ENCODE measurements at regions not wholly inside any gene's neighbourhood (a gene's known extent, or its start where the extent isn't known, plus 50 kb on each side); places are given as distances from the start of the nearest gene placed in this dataset.

DNA sequence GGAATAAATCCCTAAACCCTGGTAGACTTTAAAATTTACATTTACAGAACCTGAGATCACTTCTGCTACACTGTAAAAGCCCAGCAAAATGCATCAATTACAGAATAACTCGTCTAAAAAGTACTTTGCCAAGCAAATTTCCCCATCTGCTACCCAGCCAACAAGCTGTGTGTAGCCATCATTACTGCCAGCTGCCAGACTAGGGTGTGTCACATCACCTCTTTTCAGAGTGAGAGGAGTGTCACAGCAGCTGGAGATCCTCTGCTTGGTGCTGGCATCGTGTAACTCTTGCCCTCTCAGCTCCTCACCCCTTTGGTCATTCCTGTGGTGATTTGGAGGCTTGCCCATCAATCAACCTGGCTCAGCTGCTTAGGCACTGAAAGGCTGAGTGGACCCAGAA is 340.4 kb upstream of the MMADHC start:
- intact Hi-C loops (cut with micrococcal nuclease): no loop called here

DNA sequence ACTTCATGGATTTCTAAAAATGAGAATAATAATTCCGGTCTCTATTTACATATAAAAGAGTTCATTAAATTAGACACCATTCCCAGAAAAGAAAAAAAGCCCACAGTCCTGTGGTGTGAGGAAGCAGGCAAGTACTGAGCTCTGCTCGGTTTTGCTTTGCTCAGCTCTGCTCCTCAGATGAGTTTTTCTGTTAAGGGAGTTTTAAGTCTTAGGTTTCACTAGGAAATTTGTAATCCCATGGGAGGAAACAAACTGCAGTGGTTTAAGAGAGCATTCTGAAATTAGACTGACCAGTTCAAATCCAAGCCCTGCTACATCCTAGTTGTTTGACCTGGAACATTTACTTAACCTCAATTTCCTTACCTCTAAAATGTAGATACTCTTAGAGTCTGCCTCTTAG is 338.6 kb upstream of the MMADHC start:
- intact Hi-C loops (cut with micrococcal nuclease): no loop called here

DNA sequence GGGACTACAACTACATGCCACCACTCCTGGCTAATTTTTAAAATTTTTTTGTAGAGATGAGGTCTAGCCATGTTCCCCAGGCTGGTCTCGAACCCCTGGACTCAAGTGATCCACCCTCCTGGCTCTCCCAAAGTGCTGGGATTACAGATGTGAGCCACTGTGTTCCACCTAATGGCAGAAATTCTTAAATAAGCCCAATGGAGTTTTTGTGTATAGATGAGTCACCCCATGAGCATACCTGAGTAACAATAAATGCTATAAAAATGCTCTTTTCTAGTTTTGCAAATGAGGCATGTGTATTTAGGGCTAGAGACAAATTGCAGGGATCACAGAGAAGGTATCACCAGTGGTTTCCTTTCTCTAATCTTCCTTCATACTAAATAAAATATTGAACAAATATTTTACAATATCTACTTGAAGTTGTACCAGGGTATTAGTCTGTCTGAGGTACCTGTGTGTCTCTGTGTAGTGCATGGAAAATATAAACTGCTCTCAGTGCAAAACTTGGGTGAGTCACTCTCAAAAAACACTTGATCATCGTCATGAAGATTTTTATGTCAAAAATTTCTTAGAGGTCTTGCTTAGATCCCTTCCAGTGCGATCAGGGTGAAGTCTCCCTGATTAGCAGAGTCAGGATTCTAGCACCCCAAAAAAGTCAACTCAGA is 337.1 kb upstream of the MMADHC start:
- intact Hi-C loops (cut with micrococcal nuclease): no loop called here

- intact Hi-C loops (cut with micrococcal nuclease): no loop called here
Measured at GRCh38 chr2:149924028-149924427, 336.5 kb upstream of the MMADHC start.

DNA sequence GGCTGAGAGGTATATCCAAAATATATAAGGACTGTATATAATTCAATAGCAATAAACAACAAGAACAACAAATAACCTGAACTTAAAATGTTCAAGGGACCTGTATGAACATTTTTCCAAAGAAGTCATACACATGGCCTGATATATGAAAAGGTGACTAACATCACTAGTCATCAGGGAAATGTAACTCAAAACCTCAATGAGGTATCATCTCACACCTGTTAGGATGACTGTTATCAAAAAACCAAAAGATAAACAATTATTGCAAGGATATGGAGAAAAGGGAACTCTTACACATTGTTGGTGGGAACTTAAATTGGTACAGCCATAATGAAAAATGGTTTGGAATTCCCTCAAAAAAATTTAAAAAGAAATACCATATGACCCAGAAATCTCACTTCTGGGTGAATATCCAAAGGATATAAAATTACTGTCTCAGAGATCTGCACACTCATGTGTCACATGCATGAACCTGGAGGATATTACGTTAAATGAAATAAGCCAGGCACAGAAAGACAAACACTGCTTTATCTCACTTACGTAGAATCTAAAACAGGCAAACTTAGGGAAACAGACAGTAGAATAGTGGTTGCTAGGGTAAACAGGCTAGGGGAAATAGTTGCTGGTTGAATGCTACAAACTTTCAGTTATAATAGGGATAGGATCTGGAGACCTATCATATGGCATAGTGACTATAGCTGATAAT is 334.5 kb upstream of the MMADHC start:
- intact Hi-C loops (cut with micrococcal nuclease): no loop called here

GRCh38 chr2:149920389-149920788 is 332.8 kb upstream of the MMADHC start:
- intact Hi-C loops (cut with micrococcal nuclease): no loop called here

- intact Hi-C loops (cut with micrococcal nuclease): no loop called here
Measured at GRCh38 chr2:149915151-149915550, 327.6 kb upstream of the MMADHC start.

DNA sequence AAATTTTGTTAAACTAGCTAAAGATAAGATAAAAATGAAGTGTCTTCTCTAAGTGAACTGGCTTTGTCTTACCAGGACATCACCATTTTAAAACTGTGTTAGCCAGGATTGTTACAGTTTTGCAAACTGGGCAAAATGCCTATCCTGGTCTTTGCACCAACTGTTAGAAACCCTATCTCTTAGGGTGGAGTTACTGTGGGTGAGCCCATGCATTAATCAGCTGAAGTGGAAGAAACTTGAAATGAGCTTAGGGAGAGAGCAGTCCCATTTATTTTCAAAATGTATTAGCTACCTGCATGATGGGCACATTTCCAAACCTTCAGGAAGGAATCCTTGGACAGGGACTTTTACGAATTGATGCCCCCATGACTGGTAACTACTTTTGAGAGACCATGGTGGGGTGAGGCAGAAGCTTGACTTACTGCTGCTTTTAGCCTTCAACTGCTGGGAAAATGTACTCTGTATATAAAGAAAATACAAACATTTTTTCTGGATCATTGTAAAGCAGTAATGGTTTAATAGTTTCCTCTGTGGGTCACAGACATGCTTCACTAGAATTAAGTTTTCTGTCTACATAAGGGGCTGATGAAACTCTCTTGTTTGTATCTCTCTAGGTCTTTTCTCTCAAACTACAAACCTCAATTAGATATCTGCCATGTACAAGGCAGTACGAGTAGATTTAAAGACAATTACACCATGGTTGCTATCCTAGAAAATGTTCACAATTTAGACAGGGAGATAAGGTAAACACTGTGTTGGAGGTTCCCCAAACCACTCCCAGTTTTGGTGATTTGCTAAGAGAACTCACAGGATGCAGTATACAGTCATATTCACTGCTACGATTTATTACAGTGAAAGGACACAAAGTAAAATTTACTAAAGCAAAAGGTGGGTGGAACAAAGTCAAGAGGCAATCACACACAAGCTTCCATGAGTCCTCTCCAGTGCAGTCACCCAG is 321.4 kb upstream of the MMADHC start:
- intact Hi-C loops (cut with micrococcal nuclease): no loop called here

- intact Hi-C loops (cut with micrococcal nuclease): no loop called here
Measured at GRCh38 chr2:149906886-149907285, 319.3 kb upstream of the MMADHC start.

GRCh38 chr2:149904352-149905175 is 317.0 kb upstream of the MMADHC start:
- intact Hi-C loops (cut with micrococcal nuclease): no loop called here

- intact Hi-C loops (cut with micrococcal nuclease): no loop called here
Measured at GRCh38 chr2:149903626-149904025, 316.1 kb upstream of the MMADHC start.

- intact Hi-C loops (cut with micrococcal nuclease): no loop called here
Measured at GRCh38 chr2:149902081-149902480, 314.5 kb upstream of the MMADHC start.

GRCh38 chr2:149901231-149901859 is 313.8 kb upstream of the MMADHC start:
- intact Hi-C loops (cut with micrococcal nuclease): no loop called here

DNA sequence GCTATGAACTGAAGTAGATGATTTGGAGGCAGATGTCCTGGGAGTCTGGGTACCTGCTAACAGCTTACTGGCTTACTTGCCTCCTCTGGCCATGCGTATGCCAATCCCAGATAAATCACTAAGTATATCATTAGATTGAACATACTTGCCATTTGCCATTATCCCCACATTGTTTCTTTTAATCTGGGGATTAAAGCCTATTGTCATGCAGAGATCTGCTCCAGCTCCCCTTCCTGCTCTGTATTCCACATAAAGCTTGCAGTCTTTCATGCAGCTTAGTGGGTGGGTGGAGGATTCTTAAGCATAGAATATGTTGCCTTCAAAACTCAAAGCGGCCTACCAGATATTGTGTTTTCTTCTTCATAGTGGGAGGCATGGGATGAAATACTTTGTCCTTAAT is 311.8 kb upstream of the MMADHC start:
- intact Hi-C loops (cut with micrococcal nuclease): no loop called here

GRCh38 chr2:149894760-149895159 is 307.2 kb upstream of the MMADHC start:
- intact Hi-C loops (cut with micrococcal nuclease): no loop called here

- intact Hi-C loops (cut with micrococcal nuclease): no loop called here
Measured at GRCh38 chr2:149894226-149894625, 306.7 kb upstream of the MMADHC start.

- intact Hi-C loops (cut with micrococcal nuclease): no loop called here
Measured at GRCh38 chr2:149892563-149892962, 305.0 kb upstream of the MMADHC start.

DNA sequence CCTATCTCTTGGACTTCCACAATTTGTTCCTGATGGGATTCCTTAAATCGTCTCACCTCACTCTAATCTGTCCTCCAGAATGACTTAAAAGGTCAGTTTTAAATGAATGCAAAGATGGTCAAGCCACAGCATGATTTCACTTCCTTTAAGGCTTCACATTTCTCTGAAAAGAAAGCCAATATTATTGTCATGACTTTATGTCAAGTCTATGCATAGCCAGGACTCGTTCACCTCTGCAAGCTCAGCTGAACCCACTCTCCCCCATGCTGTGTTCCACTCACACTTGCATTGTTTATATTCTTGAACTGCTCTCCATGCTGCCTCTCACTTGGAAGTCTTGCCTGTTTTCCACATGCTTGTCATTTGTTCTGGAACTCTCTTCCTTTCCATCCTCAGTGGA is 298.4 kb upstream of the MMADHC start:
- intact Hi-C loops (cut with micrococcal nuclease): no loop called here

DNA sequence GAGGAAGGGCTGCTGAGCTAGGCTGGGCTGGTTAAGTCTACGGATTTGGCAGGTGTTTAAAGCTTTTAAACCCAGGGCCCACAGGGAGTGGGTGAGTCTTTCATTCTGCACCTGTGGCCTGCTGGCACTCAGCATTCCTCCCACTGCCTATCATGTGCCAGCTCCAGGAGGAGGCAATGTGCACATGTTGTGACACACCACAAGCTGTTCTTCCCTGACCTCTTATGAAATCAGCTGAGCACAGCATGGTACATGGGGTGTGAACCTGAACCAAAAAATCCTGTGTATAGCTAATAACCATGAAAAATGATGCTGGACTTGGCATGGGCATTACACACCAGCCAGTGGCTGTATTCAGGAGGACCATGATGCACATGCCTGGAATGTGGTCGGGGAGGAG is 297.9 kb upstream of the MMADHC start:
- intact Hi-C loops (cut with micrococcal nuclease): no loop called here

DNA sequence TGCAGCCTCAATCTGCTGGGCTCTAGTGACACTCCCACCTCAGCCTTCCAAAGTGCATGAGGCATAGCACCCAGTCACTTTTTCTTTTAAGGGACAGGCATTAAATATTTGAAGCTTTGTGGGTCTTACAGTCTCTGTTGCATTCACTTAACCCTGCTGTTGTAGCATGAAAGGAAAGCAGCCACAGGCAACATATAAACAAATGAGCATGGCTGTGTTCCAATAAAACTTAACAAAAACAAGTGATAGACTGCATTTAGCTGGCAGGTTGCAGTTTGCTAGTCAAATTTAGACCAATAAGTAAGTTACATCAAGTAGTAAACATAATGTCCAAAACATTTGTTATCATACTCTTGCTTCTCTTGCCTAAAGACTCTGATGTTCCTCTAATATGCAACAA is 297.3 kb upstream of the MMADHC start:
- intact Hi-C loops (cut with micrococcal nuclease): no loop called here

DNA sequence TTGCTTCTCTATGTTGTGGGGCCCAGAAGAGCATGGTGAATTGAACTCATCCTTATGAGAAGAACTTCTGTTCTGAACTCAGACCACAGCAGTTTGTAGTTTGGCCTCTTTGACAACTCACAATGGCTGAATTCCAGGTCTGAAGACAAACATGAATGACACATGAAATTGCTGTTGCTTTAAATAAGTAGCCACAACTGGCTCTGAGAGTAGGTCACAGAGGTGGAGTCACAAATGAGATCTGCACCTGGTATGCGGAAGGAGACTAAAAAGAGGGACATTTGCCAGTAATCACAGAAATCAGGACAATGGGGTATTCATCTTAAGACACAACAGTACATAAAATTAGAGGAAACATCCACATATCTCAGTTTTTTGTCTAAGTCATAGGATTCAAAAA is 290.3 kb upstream of the MMADHC start:
- intact Hi-C loops (cut with micrococcal nuclease): no loop called here
